ENCODE measurements at regions not wholly inside any gene's neighbourhood (a gene's known extent, or its start where the extent isn't known, plus 50 kb on each side); places are given as distances from the start of the nearest gene placed in this dataset.

DNA sequence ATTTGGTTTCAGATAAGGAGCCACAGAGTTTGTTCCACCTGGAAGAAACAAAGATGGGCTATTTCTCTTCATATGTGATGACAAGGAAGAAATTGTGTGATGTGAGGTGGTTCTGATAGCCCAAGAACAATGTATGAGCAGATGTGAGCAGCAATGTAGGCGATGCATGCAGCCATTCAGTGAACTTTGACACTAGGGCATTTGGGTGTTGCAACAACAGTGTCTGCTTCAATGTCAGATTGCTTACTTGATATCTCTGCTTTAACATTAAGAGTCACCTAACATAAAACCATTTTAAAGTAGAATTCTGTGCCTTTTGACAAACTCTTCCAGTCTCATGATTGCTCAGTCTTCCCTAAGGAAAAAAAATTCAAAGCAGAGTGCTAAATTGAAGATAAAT is 865.4 kb downstream of the SLITRK6 start:
- TF ChIP-seq POLR2AphosphoS5 (IDR thresholded peaks at IDR 0.05; ENCODE audit: borderline replicate concordance, low read depth, low read length) = no peak
- no peak for TF ChIP-seq FOXP2 (optimal IDR thresholded peaks at IDR 0.05; ENCODE audit: control extremely low read depth, extremely low read length, insufficient read depth)
- TF ChIP-seq EZH2 (IDR thresholded peaks at IDR 0.05) = no peak
- Histone ChIP-seq H3K36me3 (ENCODE audit: insufficient read depth, low read length) (no peaks in the 10 kb centered on the region), H3K4me3 (no peak overlapping the region), H3K9me3 (ENCODE audit: low read depth, low read length) (no peaks in the 10 kb centered on the region), H3K9ac (ENCODE audit: insufficient read length) (no peak overlapping the region), H3K27ac (no peak overlapping the region)
- no peak for DNase-seq (ENCODE audit: low read depth, low spot score)

DNA sequence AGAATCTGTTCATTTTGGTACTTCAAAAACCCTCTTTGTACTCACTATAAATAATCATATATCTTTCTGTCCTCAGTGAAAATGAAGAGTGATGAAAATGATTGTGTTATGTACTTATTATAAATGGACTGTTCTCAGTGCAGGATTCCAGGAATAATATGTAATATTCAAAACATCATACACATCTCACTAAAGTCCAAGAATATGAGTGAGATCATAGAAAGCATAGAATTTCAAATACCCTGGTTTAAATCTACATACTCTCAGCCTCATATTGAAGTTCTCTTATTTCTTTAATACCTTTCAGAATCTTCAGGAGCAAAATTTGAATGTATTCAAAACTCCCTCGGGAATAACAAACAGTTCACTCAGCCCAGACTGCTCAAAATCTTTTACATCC is 868.0 kb downstream of the SLITRK6 start:
- no peak overlapping the region for H3K27ac ChIP-seq

DNA sequence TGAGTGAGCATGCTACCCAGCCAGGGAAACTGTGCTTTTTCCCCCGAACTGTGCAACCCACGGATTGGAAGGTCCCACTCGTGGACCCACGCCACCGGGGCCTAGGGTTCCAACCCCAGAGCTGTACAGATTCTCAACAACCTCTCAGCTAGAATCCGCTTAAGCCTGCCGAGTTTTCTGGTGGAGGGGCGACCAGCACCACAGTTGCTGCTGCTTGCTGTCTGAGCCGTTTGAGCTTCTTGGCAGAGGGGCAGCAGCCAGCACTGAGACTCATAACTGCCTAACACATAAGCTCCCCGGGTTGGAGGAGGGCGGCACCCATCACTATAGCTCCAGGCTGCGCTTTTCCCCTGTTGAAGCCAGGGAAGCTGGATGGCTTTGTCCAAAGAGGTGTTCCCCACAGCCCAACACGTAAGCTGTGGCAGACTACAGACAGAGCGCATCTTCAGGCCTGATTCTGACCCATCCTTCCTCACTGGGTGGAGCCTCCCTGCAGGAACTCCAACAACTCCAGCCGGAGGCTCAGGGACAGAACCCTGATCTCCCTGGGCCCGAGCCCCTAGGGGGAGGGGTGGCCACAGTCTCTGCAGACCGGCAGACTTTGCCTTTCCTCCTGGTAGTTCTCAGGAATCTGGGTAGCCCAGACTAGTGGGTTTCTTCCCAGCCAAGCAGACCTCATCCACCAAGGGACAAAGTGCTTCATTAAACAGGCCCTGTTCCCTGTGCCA is 871.6 kb downstream of the SLITRK6 start:
- no peak for TF ChIP-seq FOXP2 (optimal IDR thresholded peaks at IDR 0.05; ENCODE audit: control extremely low read depth, extremely low read length, insufficient read depth)
- no peak for TF ChIP-seq POLR2AphosphoS5 (IDR thresholded peaks at IDR 0.05; ENCODE audit: borderline replicate concordance, low read depth, low read length)
- TF ChIP-seq EZH2 (IDR thresholded peaks at IDR 0.05) = no peak
- no peaks in the 10 kb centered on the region for H3K36me3 ChIP-seq (ENCODE audit: insufficient read depth, low read length)
- H3K27ac ChIP-seq = no peak overlapping the region
- H3K4me3 ChIP-seq = no peak overlapping the region
- no peak for DNase-seq (ENCODE audit: low read depth, low spot score)
- no peaks in the 10 kb centered on the region for H3K9me3 ChIP-seq (ENCODE audit: low read depth, low read length)
- H3K9ac ChIP-seq (ENCODE audit: insufficient read length) = no peak overlapping the region

More for the DNA sequence above, 868.0 kb downstream of the SLITRK6 start:
- H3K36me3 ChIP-seq (ENCODE audit: insufficient read depth, low read length) = no peaks in the 10 kb centered on the region
- H3K4me3 ChIP-seq = no peak overlapping the region
- H3K9me3 ChIP-seq (ENCODE audit: low read depth, low read length) = no peaks in the 10 kb centered on the region
- no peak overlapping the region for H3K9ac ChIP-seq (ENCODE audit: insufficient read length)
- DNase-seq (ENCODE audit: low read depth, low spot score) = no peak
- TF ChIP-seq FOXP2 (optimal IDR thresholded peaks at IDR 0.05; ENCODE audit: control extremely low read depth, extremely low read length, insufficient read depth) (no peak), POLR2AphosphoS5 (IDR thresholded peaks at IDR 0.05; ENCODE audit: borderline replicate concordance, low read depth, low read length) (no peak), EZH2 (IDR thresholded peaks at IDR 0.05) (no peak)

DNA sequence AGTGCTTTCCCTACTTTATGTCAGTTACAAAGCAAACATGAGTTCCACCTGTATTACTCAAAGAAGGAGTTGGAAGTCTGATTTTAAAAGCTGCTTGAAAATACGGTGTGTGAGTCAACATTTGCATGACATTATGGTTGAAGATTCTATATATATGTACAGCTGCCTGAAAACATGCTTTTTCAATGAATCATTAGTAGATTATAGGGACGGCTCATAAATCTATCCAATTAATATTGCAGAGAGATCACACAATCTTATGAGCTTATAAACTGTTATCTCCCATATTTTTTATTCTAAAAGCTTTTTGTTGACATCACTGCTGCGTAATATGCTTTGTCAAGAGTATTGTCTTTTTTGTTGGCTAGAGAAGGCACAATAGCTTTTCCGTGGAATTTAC is 873.8 kb downstream of the SLITRK6 start:
- Histone ChIP-seq H3K27ac (no peak overlapping the region), H3K4me3 (no peak overlapping the region), H3K36me3 (ENCODE audit: insufficient read depth, low read length) (no peaks in the 10 kb centered on the region; the same call in 1 of the 2 replicates), H3K9ac (ENCODE audit: insufficient read length) (no peak overlapping the region), H3K9me3 (ENCODE audit: low read depth, low read length) (peaks cover 3% of the 10 kb centered on the region; the same call in 1 of the 2 replicates)
- DNase-seq (ENCODE audit: low read depth, low spot score) = no peak
- no peak for TF ChIP-seq POLR2AphosphoS5 (IDR thresholded peaks at IDR 0.05; ENCODE audit: borderline replicate concordance, low read depth, low read length)
- no peak for TF ChIP-seq FOXP2 (optimal IDR thresholded peaks at IDR 0.05; ENCODE audit: control extremely low read depth, extremely low read length, insufficient read depth)
- no peak for TF ChIP-seq EZH2 (IDR thresholded peaks at IDR 0.05)

DNA sequence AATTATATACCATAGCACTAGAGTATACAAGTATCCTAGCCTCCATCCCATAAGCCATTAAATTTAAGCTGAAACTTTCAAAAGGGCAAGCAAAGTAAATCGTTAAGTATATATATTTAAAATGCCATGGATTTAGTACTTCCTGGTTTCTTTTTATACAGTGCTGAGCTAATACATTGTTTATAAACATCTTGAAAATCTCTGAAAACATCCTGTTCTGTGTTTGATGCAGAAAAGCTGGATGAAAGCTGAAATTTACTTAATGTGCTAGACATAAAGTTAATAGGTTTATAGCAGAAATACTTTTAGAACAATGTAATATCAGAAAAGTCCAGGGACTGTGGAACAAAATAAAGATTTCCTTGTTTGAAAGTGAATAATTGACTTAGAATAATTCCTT is 875.4 kb downstream of the SLITRK6 start:
- no peak overlapping the region for H3K4me3 ChIP-seq
- H3K9me3 ChIP-seq (ENCODE audit: low read depth, low read length) = peaks cover 3% of the 10 kb centered on the region; the same call in 1 of the 2 replicates
- no peaks in the 10 kb centered on the region; the same call in 1 of the 2 replicates for H3K36me3 ChIP-seq (ENCODE audit: insufficient read depth, low read length)
- H3K9ac ChIP-seq (ENCODE audit: insufficient read length) = no peak overlapping the region
- TF ChIP-seq EZH2 (IDR thresholded peaks at IDR 0.05) (no peak), FOXP2 (optimal IDR thresholded peaks at IDR 0.05; ENCODE audit: control extremely low read depth, extremely low read length, insufficient read depth) (no peak), POLR2AphosphoS5 (IDR thresholded peaks at IDR 0.05; ENCODE audit: borderline replicate concordance, low read depth, low read length) (no peak)
- no peak for DNase-seq (ENCODE audit: low read depth, low spot score)
- no peak overlapping the region for H3K27ac ChIP-seq

DNA sequence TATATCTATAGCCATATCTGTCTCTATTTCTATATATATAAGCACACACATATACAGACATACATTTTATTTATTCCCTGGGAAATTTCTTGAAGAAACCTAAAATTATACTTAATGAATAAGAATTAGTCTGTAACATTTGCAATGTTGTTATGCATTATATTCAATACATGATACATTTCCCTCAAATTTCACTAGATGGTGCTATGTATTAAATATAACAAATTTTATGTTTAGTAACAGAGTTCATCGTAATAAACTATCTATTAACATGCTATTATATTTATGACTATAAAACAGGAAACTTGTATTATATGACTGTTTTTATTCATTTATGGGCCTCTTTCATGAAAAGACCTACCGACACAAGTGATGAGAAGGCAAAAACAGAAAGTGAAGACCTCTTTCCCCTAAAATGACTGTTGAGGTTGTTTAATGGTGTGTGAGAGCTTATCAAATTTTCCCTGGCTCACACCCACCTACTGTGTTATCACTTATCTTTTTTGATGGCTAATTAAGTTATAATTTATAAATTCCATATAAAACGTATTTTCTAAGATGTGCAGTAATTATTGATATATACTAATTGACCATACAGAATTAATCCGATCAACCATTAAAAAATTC is 881.9 kb downstream of the SLITRK6 start:
- TF ChIP-seq FOXP2 (optimal IDR thresholded peaks at IDR 0.05; ENCODE audit: control extremely low read depth, extremely low read length, insufficient read depth) (no peak), EZH2 (IDR thresholded peaks at IDR 0.05) (no peak), POLR2AphosphoS5 (IDR thresholded peaks at IDR 0.05; ENCODE audit: borderline replicate concordance, low read depth, low read length) (no peak; the same call in 1 of the 2 replicates)
- Histone ChIP-seq H3K27ac (peak overlapping the region; percentile 89), H3K9ac (ENCODE audit: insufficient read length) (no peak overlapping the region), H3K4me3 (peak overlapping the region; percentile 1; the same call in 1 of the 2 replicates), H3K9me3 (ENCODE audit: low read depth, low read length) (peaks cover 13% of the 10 kb centered on the region; the same call in 1 of the 2 replicates), H3K36me3 (ENCODE audit: insufficient read depth, low read length) (peaks cover 4% of the 10 kb centered on the region; the same call in 1 of the 2 replicates)
- DNase-seq (ENCODE audit: low read depth, low spot score) = no peak

DNA sequence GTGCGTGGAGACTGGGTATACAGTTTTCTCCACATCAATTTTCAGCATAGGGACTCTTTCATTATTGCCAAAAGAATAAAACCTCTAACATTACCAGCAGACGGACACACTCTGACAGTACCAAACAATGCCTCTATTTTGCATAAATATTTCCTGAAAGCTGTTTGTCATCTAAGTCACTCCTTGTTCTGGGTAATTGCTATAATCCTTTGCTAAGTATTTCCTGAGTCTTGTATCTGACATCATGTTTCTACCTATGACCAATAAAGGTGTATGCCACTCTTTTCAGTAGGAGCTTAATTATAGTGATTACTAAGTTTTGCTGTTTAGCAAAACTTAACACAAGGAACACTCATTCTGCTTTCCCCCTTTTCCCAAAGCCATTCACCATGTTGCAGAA is 886.5 kb downstream of the SLITRK6 start:
- no peak for DNase-seq (ENCODE audit: low read depth, low spot score)

DNA sequence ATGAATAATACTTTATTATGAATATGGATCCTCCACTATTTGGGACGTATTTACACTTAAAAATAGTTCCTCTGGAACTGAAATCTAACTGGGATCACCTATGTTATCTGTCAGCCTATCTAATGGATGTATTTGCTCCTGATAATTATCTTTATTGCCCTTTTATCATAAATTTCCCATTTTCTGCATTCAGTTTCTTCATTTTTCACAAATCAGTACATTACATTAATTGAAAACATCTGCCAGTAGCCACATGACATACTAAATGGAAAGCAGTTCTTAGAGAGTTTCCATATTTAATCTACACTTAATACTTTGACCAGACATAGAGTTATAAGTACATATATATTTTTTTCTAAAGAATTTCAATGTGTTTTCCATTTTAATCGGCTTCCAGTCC is 888.8 kb downstream of the SLITRK6 start:
- H3K27ac ChIP-seq = peak overlapping the region; percentile 29; the same call in 1 of the 2 replicates
- peaks cover 4% of the 10 kb centered on the region; the same call in 1 of the 2 replicates for H3K36me3 ChIP-seq (ENCODE audit: insufficient read depth, low read length)
- H3K9me3 ChIP-seq (ENCODE audit: low read depth, low read length) = peaks cover 13% of the 10 kb centered on the region; the same call in 1 of the 2 replicates
- no peak overlapping the region for H3K4me3 ChIP-seq
- no peak for TF ChIP-seq POLR2AphosphoS5 (IDR thresholded peaks at IDR 0.05; ENCODE audit: borderline replicate concordance, low read depth, low read length)
- no peak for TF ChIP-seq EZH2 (IDR thresholded peaks at IDR 0.05)
- no peak for TF ChIP-seq FOXP2 (optimal IDR thresholded peaks at IDR 0.05; ENCODE audit: control extremely low read depth, extremely low read length, insufficient read depth)
- no peak overlapping the region for H3K9ac ChIP-seq (ENCODE audit: insufficient read length)
- DNase-seq (ENCODE audit: low read depth, low spot score) = no peak

More for the DNA sequence above, 886.5 kb downstream of the SLITRK6 start:
- TF ChIP-seq FOXP2 (optimal IDR thresholded peaks at IDR 0.05; ENCODE audit: control extremely low read depth, extremely low read length, insufficient read depth) (no peak), EZH2 (IDR thresholded peaks at IDR 0.05) (no peak), POLR2AphosphoS5 (IDR thresholded peaks at IDR 0.05; ENCODE audit: borderline replicate concordance, low read depth, low read length) (no peak)
- H3K36me3 ChIP-seq (ENCODE audit: insufficient read depth, low read length) = peaks cover 4% of the 10 kb centered on the region; the same call in 1 of the 2 replicates
- H3K9me3 ChIP-seq (ENCODE audit: low read depth, low read length) = peaks cover 13% of the 10 kb centered on the region; the same call in 1 of the 2 replicates
- H3K4me3 ChIP-seq = no peak overlapping the region
- H3K27ac ChIP-seq = no peak overlapping the region
- no peak overlapping the region for H3K9ac ChIP-seq (ENCODE audit: insufficient read length)
